ENCODE measurements at regions not wholly inside any gene's neighbourhood (a gene's known extent, or its start where the extent isn't known, plus 50 kb on each side); places are given as distances from the start of the nearest gene placed in this dataset.

DNA sequence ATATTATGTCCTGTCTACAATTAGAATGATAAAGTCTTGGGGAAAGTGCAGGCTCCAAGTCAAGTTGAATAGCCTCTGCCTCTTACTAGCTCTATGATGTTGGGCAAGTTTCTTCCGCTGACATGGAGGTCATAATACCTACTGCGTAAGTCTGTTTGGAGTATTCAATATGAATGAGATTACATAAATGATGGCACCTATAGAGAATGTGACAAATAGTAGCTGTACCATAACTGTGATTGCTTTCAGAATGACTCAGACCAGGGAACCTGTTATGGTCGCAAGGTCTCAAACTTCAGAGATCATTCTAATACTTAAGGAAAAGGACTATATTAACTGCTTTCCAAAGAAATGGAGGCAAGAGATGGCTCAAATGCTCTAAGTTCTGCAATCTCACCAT, 94.0 kb upstream of the ABCA1 start:
- TF ChIP-seq, protein P1, sequence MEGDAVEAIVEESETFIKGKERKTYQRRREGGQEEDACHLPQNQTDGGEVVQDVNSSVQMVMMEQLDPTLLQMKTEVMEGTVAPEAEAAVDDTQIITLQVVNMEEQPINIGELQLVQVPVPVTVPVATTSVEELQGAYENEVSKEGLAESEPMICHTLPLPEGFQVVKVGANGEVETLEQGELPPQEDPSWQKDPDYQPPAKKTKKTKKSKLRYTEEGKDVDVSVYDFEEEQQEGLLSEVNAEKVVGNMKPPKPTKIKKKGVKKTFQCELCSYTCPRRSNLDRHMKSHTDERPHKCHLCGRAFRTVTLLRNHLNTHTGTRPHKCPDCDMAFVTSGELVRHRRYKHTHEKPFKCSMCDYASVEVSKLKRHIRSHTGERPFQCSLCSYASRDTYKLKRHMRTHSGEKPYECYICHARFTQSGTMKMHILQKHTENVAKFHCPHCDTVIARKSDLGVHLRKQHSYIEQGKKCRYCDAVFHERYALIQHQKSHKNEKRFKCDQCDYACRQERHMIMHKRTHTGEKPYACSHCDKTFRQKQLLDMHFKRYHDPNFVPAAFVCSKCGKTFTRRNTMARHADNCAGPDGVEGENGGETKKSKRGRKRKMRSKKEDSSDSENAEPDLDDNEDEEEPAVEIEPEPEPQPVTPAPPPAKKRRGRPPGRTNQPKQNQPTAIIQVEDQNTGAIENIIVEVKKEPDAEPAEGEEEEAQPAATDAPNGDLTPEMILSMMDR (IDR thresholded peaks at IDR 0.05) = no peak
- TF ChIP-seq POLR2A (IDR thresholded peaks at IDR 0.05) (no peak), POLR2AphosphoS5 (IDR thresholded peaks at IDR 0.05) (no peak)
